Head of caudate nucleus (tissue), 42 donors: ENCODE measurements at regions not wholly inside any gene's neighbourhood (a gene's known extent, or its start where the extent isn't known, plus 50 kb on each side); places are given as distances from the start of the nearest gene placed in this dataset.

Experiments
- DNase-seq, 42 donors: peaks; one replicate each; pipeline versions ENCODE4 v3.0.0 to v3.0.0-alpha.2; 2020 to 2021; ENCODE audit warnings: mixed read lengths in 7 of 42
- intact Hi-C: fragments of 100-400 bp; cut with DNase I; formaldehyde crosslinking; loops from one replicate; pipeline ENCODE4 v1.15.0; 2022

- intact Hi-C loops: no loop called here
- DNase-seq: no peak
Measured at GRCh38 chr19:29289020-29289419, 76.1 kb upstream of the UQCRFS1 start.

GRCh38 chr19:29290853-29291252 lies 77.9 kb upstream of the UQCRFS1 start:
- intact Hi-C loops: no loop called here
- peak in 1 of 42 donors; percentile 17 for DNase-seq

GRCh38 chr19:29292153-29292552 lies 79.2 kb upstream of the UQCRFS1 start:
- intact Hi-C loops: no loop called here
- peak in 21 of 42 donors; percentile 8 to 75 (median 37) for DNase-seq

GRCh38 chr19:29292562-29292961 lies 79.6 kb upstream of the UQCRFS1 start:
- DNase-seq: peak in 1 of 42 donors; percentile 16
- intact Hi-C loops: no loop called here

- DNase-seq: peak in 6 of 42 donors; percentile 5 to 55 (median 24)
- intact Hi-C loops: no loop called here
Measured at GRCh38 chr19:29293292-29293691, 80.3 kb upstream of the UQCRFS1 start.

- intact Hi-C loops: no loop called here
- DNase-seq: peak in 1 of 42 donors; percentile 19
Measured at GRCh38 chr19:29293736-29294342, 80.9 kb upstream of the UQCRFS1 start.

GRCh38 chr19:29294343-29294811 lies 81.4 kb upstream of the UQCRFS1 start:
- peak in 2 of 42 donors; percentile 16 to 19 for DNase-seq
- intact Hi-C loops: no loop called here

- DNase-seq: peak in 1 of 42 donors; percentile 2
- intact Hi-C loops: no loop called here
Measured at GRCh38 chr19:29295285-29295684, 82.3 kb upstream of the UQCRFS1 start.

GRCh38 chr19:29297381-29297780 lies 84.4 kb upstream of the UQCRFS1 start:
- DNase-seq: peak in 2 of 42 donors; percentile 20 to 22
- intact Hi-C loops: no loop called here

GRCh38 chr19:29299416-29300380 lies 86.7 kb upstream of the UQCRFS1 start:
- DNase-seq: peak in 1 of 42 donors; percentile 19
- intact Hi-C loops: no loop called here

- DNase-seq: peak in 2 of 42 donors; percentile 1 to 16
- intact Hi-C loops: no loop called here
Measured at GRCh38 chr19:29302002-29302928, 89.3 kb upstream of the UQCRFS1 start.

GRCh38 chr19:29303069-29303718 lies 90.2 kb upstream of the UQCRFS1 start:
- DNase-seq: peak in 2 of 42 donors; percentile 2 to 18
- intact Hi-C loops: no loop called here

GRCh38 chr19:29303719-29304090 lies 90.8 kb upstream of the UQCRFS1 start:
- peak in 1 of 42 donors; percentile 5 for DNase-seq
- intact Hi-C loops: no loop called here

GRCh38 chr19:29305268-29305667 lies 92.3 kb upstream of the UQCRFS1 start:
- intact Hi-C loops: no loop called here
- DNase-seq: no peak

GRCh38 chr19:29308977-29309590 lies 96.1 kb upstream of the UQCRFS1 start:
- no peak for DNase-seq
- intact Hi-C loops: no loop called here

GRCh38 chr19:29309637-29310036 lies 96.7 kb upstream of the UQCRFS1 start:
- DNase-seq: no peak
- intact Hi-C loops: no loop called here

- intact Hi-C loops: no loop called here
- peak in 17 of 42 donors; percentile 12 to 76 (median 31) for DNase-seq
Measured at GRCh38 chr19:29311191-29311790, 98.3 kb upstream of the UQCRFS1 start.
